Superior temporal gyrus (tissue), 1 donor: ENCODE measurements at regions not wholly inside any gene's neighbourhood (a gene's known extent, or its start where the extent isn't known, plus 50 kb on each side); places are given as distances from the start of the nearest gene placed in this dataset.
A peak's percentile ranks its signal among the peaks of the same experiment; 100 is the strongest.

Experiments
- DNase-seq: peaks from one replicate; pipeline ENCODE4 v3.0.0-alpha.2; 2016; ENCODE audit errors: extremely low spot score

DNA sequence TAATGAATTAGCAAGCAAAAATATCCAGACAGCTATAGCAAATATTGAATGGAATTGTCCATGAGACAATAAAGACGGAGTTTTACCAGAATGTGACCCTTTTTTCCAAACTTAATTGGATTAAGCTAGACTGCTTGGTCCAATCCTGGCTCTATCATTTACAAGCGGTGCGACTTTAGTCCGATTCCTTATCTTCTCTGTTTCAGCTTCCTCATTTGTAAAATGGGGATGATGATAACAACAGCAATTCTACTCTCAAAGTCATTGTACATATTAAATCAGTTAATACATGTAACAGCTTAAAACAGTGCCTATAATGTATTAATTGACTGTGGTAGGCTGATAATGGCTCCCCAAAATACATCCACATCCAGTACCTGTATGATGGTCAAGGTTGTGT is 62.1 kb upstream of the CRBN start:
- peak; percentile 12 for DNase-seq

- DNase-seq = peak; percentile 15
Observed at GRCh38 chr3:3240986-3241385, 61.5 kb upstream of the CRBN start.

DNA sequence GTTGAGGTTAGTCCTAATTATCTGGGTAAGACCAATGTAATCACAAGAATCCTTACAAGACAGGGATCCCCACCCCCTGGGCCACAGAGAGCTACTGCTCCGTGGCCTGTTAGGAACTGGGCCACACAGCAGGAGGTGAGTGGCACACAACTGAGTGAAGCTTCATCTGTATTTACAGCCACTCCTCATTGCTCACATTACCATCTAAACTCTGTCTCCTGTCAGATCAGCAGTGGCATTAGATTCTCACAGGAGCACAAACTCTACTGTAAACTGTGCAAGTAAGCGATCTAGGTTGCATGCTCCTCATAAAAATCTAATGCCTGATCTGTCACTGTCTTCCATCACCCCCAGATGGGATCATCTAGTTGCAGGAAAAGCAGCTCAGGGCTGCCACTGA is 58.5 kb upstream of the CRBN start:
- no peak for DNase-seq

DNA sequence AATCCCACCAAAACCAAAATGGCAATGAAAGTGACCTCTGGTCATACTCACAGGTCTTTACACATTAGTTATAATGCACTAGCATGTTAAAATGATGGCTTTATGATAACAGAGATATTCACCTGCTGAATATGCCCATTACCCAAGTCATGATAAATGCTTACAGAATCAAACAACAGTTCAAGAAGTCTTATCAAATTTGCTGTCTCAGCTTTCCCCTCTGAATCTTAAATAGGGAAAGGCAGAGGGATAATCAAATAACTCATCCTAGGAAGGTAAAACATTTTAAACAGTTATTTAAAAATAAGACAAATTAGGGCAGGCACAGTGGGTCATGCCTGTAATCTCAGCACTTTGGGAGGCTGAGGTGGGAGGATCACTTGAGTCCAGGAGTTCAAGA is 52.8 kb upstream of the CRBN start:
- no peak for DNase-seq
